HFFc6 (cell line): ENCODE measurements at regions not wholly inside any gene's neighbourhood (a gene's known extent, or its start where the extent isn't known, plus 50 kb on each side); places are given as distances from the start of the nearest gene placed in this dataset.

Source experiments
- DNase-seq: peaks from one replicate; pipeline ENCODE4 v3.0.0-alpha.2; 2018
- H3K27ac Mint-ChIP-seq: 2 replicates; pipeline ENCODE4 v1.8.0; 2020; ENCODE audit warnings: mild to moderate bottlenecking, mixed read lengths
- H3K27me3 Mint-ChIP-seq: 2 replicates; pipeline ENCODE4 v1.8.0; 2021; ENCODE audit warnings: mild to moderate bottlenecking, moderate library complexity, mixed read lengths; ENCODE audit not compliant: insufficient read depth
- H3K36me3 Mint-ChIP-seq: 2 replicates; pipeline ENCODE4 v1.8.0; 2021; ENCODE audit warnings: low read depth, mixed read lengths
- H3K4me1 Mint-ChIP-seq: 2 replicates; pipeline ENCODE4 v1.8.0; 2020; ENCODE audit warnings: low read depth, mixed read lengths
- H3K4me3 Mint-ChIP-seq: 2 replicates; pipeline ENCODE4 v1.8.0; 2020; ENCODE audit warnings: mild to moderate bottlenecking, moderate library complexity, mixed read lengths
- H3K9me3 Mint-ChIP-seq: 2 replicates; pipeline ENCODE4 v1.8.0; 2020; ENCODE audit warnings: mild to moderate bottlenecking, mixed read lengths
- CTCF ChIP-seq: fragments of 200-600 bp; sonication (generic); IDR thresholded peaks from 2 replicates; pipeline ENCODE4 v1.5.0; 2021; ENCODE audit warnings: antibody characterized with exemption, mild to moderate bottlenecking

- Mint-ChIP-seq H3K27me3 (peaks cover 11% of the 10 kb centered on the region), H3K4me3 (no peak overlapping the region), H3K27ac (no peak overlapping the region), H3K4me1 (no peaks in the 10 kb centered on the region), H3K36me3 (peaks cover 4% of the 10 kb centered on the region; the same call in 1 of the 2 replicates), H3K9me3 (peaks cover 7% of the 10 kb centered on the region)
- no peak for TF ChIP-seq CTCF
- DNase-seq: no peak
Observed at GRCh38 chr12:3962631-3963483, 89.7 kb upstream of the PARP11 start.

- no peak overlapping the region for H3K27ac Mint-ChIP-seq
- H3K4me3 Mint-ChIP-seq: no peak overlapping the region
- peaks cover 18% of the 10 kb centered on the region for H3K9me3 Mint-ChIP-seq
- TF ChIP-seq CTCF: no peak
- H3K4me1 Mint-ChIP-seq: no peaks in the 10 kb centered on the region
- peaks cover 9% of the 10 kb centered on the region for H3K36me3 Mint-ChIP-seq
- peaks cover 11% of the 10 kb centered on the region for H3K27me3 Mint-ChIP-seq
- DNase-seq: no peak
Observed at GRCh38 chr12:3961591-3961990, 88.4 kb upstream of the PARP11 start.

- Mint-ChIP-seq H3K27me3 (peaks cover 11% of the 10 kb centered on the region), H3K4me1 (no peaks in the 10 kb centered on the region), H3K9me3 (peaks cover 27% of the 10 kb centered on the region), H3K4me3 (no peak overlapping the region), H3K36me3 (peaks cover 9% of the 10 kb centered on the region), H3K27ac (no peak overlapping the region)
- TF ChIP-seq CTCF: no peak
- no peak for DNase-seq
Observed at GRCh38 chr12:3959799-3960560, 86.8 kb upstream of the PARP11 start.

- TF ChIP-seq CTCF: no peak
- H3K9me3 Mint-ChIP-seq: peaks cover 30% of the 10 kb centered on the region
- H3K27ac Mint-ChIP-seq: no peak overlapping the region
- no peak for DNase-seq
- H3K4me3 Mint-ChIP-seq: no peak overlapping the region
- H3K36me3 Mint-ChIP-seq: peaks cover 9% of the 10 kb centered on the region
- H3K27me3 Mint-ChIP-seq: peaks cover 11% of the 10 kb centered on the region
- no peaks in the 10 kb centered on the region for H3K4me1 Mint-ChIP-seq
Observed at GRCh38 chr12:3958534-3958933, 85.3 kb upstream of the PARP11 start.

- Mint-ChIP-seq H3K27ac (no peak overlapping the region), H3K36me3 (no peaks in the 10 kb centered on the region; the same call in 1 of the 2 replicates), H3K27me3 (no peaks in the 10 kb centered on the region), H3K9me3 (peaks cover 23% of the 10 kb centered on the region), H3K4me1 (no peaks in the 10 kb centered on the region), H3K4me3 (no peak overlapping the region)
- no peak for TF ChIP-seq CTCF
- DNase-seq: no peak
Observed at GRCh38 chr12:3951380-3952135, 78.4 kb upstream of the PARP11 start.
